Esophagus squamous epithelium (tissue), 5 donors: ENCODE measurements at regions not wholly inside any gene's neighbourhood (a gene's known extent, or its start where the extent isn't known, plus 50 kb on each side); places are given as distances from the start of the nearest gene placed in this dataset.

Experiments used
- DNase-seq: peaks from one replicate; lab custom pipeline; 2025; lab: John Stamatoyannopoulos, UW
- H3K27ac ChIP-seq, 4 donors: fragments of 200-600 bp; sonication (generic); one replicate each; pipeline ENCODE4 v1.5.1; 2016 to 2019; ENCODE audit warnings: mild to moderate bottlenecking in 1 of 4
- H3K27me3 ChIP-seq, 4 donors: fragments of 200-600 bp; sonication (generic); 1 replicate in 3 of 4; 2 replicates in 1 of 4; pipeline versions ENCODE4 v1.5.1 to v1.6.0; 2017 to 2021; ENCODE audit warnings: antibody characterized with exemption in 1 of 4
- H3K36me3 ChIP-seq, 3 donors: fragments of 200-600 bp; sonication (generic); one replicate each; pipeline ENCODE4 v1.5.1; 2016 to 2019
- H3K4me1 ChIP-seq, 3 donors: fragments of 200-600 bp; sonication (generic); one replicate each; pipeline ENCODE4 v1.5.1; 2017 to 2019
- H3K4me3 ChIP-seq, 4 donors: fragments of 200-600 bp; sonication (generic); 1 replicate in 3 of 4; 2 replicates in 1 of 4; pipeline ENCODE4 v1.5.1; 2016 to 2019; ENCODE audit warnings: mild to moderate bottlenecking in 2 of 4, moderate library complexity in 1 of 4
- H3K9me3 ChIP-seq, 3 donors: fragments of 200-600 bp; sonication (generic); one replicate each; pipeline ENCODE4 v1.5.1; 2016 to 2019
- CTCF ChIP-seq, 6 experiments: fragments of 450-650 bp in 4 of 6; fragments of 200-600 bp in 2 of 6; sonication (generic) in 2 of 6; IDR thresholded peaks; one replicate each; pipeline ENCODE4 v1.5.1; 2016 to 2019; ENCODE audit warnings: antibody characterized with exemption in 6 of 6, mild to moderate bottlenecking in 4 of 6, moderate library complexity in 4 of 6
- POLR2A ChIP-seq, 4 donors: fragments of 450-650 bp; IDR thresholded peaks; one replicate each; pipeline ENCODE4 v1.6.1; 2017; ENCODE audit warnings: antibody characterized with exemption in 4 of 4, mild to moderate bottlenecking in 4 of 4, moderate library complexity in 3 of 4
- WGBS, 2 donors: methylation state at CpG; one replicate each; pipeline ENCODE4 v1.1.5; 2018; 5-methylcytosine and 5-hydroxymethylcytosine counted together
- intact Hi-C: fragments of 100-400 bp; cut with DNase I; formaldehyde crosslinking; loops from one replicate; pipeline ENCODE4 v1.15.0; 2022
- donor health status: DM: yes; HTN: yes; CAD: no.

GRCh38 chr2:59277671-59278070 lies 1036.5 kb upstream of the FANCL start:
- intact Hi-C loops = no loop called here
- Histone ChIP-seq H3K36me3 (no peaks in the 10 kb centered on the region), H3K4me1 (no peaks in the 10 kb centered on the region), H3K27ac (no peak overlapping the region), H3K4me3 (no peak overlapping the region), H3K9me3 (no peaks in the 10 kb centered on the region), H3K27me3 (no peaks in the 10 kb centered on the region)
- no peak for DNase-seq
- WGBS, 2 donors = 53 to 54% methylated on average over 5 of the region's 5 CpGs
- TF ChIP-seq POLR2A (IDR thresholded peaks at IDR 0.05) (no peak), CTCF (IDR thresholded peaks at IDR 0.05) (no peak)

DNA sequence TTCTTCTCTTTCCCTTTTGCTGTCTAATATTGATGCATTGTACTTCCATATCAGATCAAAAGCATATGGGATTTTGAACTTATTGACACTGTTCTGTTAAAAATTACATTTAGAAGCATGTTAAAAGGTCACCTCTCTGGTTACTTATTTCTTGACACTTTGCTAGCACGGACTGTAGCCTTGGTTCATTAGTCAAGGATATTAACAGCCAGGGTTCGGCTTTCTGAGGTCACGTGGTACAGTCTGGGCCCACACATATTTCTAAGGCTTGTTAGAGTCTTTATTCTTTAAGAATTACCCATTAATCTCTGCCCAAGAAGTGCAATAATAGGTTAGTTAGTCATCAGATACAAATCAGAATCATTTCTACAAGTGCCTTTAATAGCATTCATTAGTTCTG lies 1035.8 kb upstream of the FANCL start:
- 48 to 50% methylated on average over 3 of the region's 3 CpGs for WGBS, 2 donors
- TF ChIP-seq POLR2A (IDR thresholded peaks at IDR 0.05) (no peak), CTCF (IDR thresholded peaks at IDR 0.05) (no peak)
- intact Hi-C loops = no loop called here
- no peaks in the 10 kb centered on the region for H3K36me3 ChIP-seq
- no peak overlapping the region for H3K4me3 ChIP-seq
- H3K4me1 ChIP-seq = no peaks in the 10 kb centered on the region
- H3K9me3 ChIP-seq = no peaks in the 10 kb centered on the region
- H3K27ac ChIP-seq = no peak overlapping the region
- DNase-seq = no peak
- H3K27me3 ChIP-seq = no peaks in the 10 kb centered on the region

DNA sequence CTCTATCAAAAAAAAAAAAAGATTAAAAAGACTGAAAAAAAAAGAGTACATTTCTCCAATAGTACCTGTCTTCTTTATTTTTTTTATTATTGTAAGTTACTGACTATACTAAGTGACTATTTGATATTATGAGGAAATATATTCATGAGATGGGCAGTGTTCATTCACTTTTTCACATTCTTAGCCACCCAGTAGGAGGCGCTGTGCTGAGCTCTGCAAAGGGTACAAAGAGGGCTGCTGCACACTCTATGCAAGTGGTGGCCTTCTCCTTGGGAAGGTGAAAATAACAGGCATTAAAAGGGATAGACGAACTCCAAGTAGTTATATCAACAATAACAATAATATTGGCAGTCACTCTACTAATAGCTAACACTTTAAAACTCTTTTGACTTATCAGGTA lies 1034.9 kb upstream of the FANCL start:
- Histone ChIP-seq H3K9me3 (no peaks in the 10 kb centered on the region), H3K36me3 (no peaks in the 10 kb centered on the region), H3K4me3 (no peak overlapping the region), H3K27ac (no peak overlapping the region), H3K4me1 (no peaks in the 10 kb centered on the region), H3K27me3 (no peaks in the 10 kb centered on the region)
- WGBS, 2 donors = 45 to 52% methylated on average over 2 of the region's 2 CpGs
- TF ChIP-seq CTCF (IDR thresholded peaks at IDR 0.05) (peak in 1 of 6 experiments; percentile 10), POLR2A (IDR thresholded peaks at IDR 0.05) (no peak)
- DNase-seq = no peak
- intact Hi-C loops = no loop called here

DNA sequence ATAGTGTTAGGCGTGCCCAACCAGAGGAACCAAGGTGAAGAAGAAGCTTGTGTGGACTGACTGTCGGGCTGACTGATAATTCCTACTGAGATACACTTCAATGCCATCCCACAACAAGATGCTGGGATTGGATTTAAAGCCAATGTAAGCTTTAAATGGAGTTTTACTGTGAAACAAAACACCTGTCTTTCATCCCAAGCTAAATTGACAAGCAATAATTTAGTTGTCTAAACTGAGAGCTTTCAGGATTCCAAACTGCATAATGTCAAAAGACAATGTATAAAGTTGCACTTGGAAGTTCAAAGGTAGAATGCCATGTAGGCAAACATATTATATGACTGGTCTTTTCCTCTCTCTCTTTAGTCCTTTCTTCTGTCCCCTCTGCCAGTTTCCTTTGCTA lies 1025.3 kb upstream of the FANCL start:
- WGBS, 2 donors = 77% methylated on average over 2 of the region's 2 CpGs

GRCh38 chr2:59259913-59260312 lies 1018.8 kb upstream of the FANCL start:
- 70 to 75% methylated on average over 3 of the region's 3 CpGs for WGBS, 2 donors
- H3K4me1 ChIP-seq = no peaks in the 10 kb centered on the region
- no peaks in the 10 kb centered on the region for H3K9me3 ChIP-seq
- no peak overlapping the region for H3K27ac ChIP-seq
- DNase-seq = no peak
- H3K4me3 ChIP-seq = no peak overlapping the region
- H3K36me3 ChIP-seq = no peaks in the 10 kb centered on the region
- intact Hi-C loops = no loop called here
- no peaks in the 10 kb centered on the region for H3K27me3 ChIP-seq
- TF ChIP-seq POLR2A (IDR thresholded peaks at IDR 0.05) = no peak

More for the DNA sequence above, 1025.3 kb upstream of the FANCL start:
- Histone ChIP-seq H3K4me3 (no peak overlapping the region), H3K36me3 (no peaks in the 10 kb centered on the region), H3K27ac (no peak overlapping the region), H3K27me3 (no peaks in the 10 kb centered on the region), H3K9me3 (no peaks in the 10 kb centered on the region), H3K4me1 (no peaks in the 10 kb centered on the region)
- TF ChIP-seq POLR2A (IDR thresholded peaks at IDR 0.05) (no peak), CTCF (IDR thresholded peaks at IDR 0.05) (no peak)
- intact Hi-C loops = no loop called here
- no peak for DNase-seq

GRCh38 chr2:59256290-59256689 lies 1015.2 kb upstream of the FANCL start:
- 65 to 72% methylated on average over 4 of the region's 4 CpGs for WGBS, 2 donors
- Histone ChIP-seq H3K9me3 (no peaks in the 10 kb centered on the region), H3K27me3 (peaks cover 0 to 4% (median 0%) of the 10 kb centered on the region in 4 donors), H3K4me3 (no peak overlapping the region), H3K4me1 (no peaks in the 10 kb centered on the region), H3K36me3 (no peaks in the 10 kb centered on the region), H3K27ac (no peak overlapping the region)
- TF ChIP-seq CTCF (IDR thresholded peaks at IDR 0.05) = no peak
- TF ChIP-seq POLR2A (IDR thresholded peaks at IDR 0.05) = no peak
- no peak for DNase-seq
- intact Hi-C loops = no loop called here
